ENCODE measurements at regions not wholly inside any gene's neighbourhood (a gene's known extent, or its start where the extent isn't known, plus 50 kb on each side); places are given as distances from the start of the nearest gene placed in this dataset.

GRCh38 chr5:2696156-2696807 lies 55.2 kb downstream of the IRX2 start:
- Histone ChIP-seq H3K27ac (ENCODE audit: low read length) (no peak overlapping the region), H3K9ac (ENCODE audit: low read depth, low read length) (no peak overlapping the region), H3K9me3 (ENCODE audit: insufficient read depth, low read depth, low read length) (no peaks in the 10 kb centered on the region; the same call in 1 of the 2 replicates), H3K36me3 (ENCODE audit: insufficient read depth, low read depth, low read length) (no peaks in the 10 kb centered on the region), H3K4me1 (ENCODE audit: insufficient read depth, low read length) (no peaks in the 10 kb centered on the region), H3K27me3 (ENCODE audit: insufficient read depth, low read length) (no peaks in the 10 kb centered on the region), H3K4me3 (ENCODE audit: low read length) (no peak overlapping the region)

- Histone ChIP-seq H3K4me1 (ENCODE audit: insufficient read depth, low read length) (no peaks in the 10 kb centered on the region), H3K9ac (ENCODE audit: low read depth, low read length) (no peak overlapping the region), H3K9me3 (ENCODE audit: insufficient read depth, low read depth, low read length) (no peaks in the 10 kb centered on the region; the same call in 1 of the 2 replicates), H3K27me3 (ENCODE audit: insufficient read depth, low read length) (no peaks in the 10 kb centered on the region), H3K36me3 (ENCODE audit: insufficient read depth, low read depth, low read length) (no peaks in the 10 kb centered on the region), H3K27ac (ENCODE audit: low read length) (no peak overlapping the region), H3K4me3 (ENCODE audit: low read length) (no peak overlapping the region)
Measured at GRCh38 chr5:2695200-2695891, 56.1 kb downstream of the IRX2 start.

GRCh38 chr5:2691530-2691929 lies 59.9 kb downstream of the IRX2 start:
- Histone ChIP-seq H3K36me3 (ENCODE audit: insufficient read depth, low read depth, low read length) (no peaks in the 10 kb centered on the region), H3K9me3 (ENCODE audit: insufficient read depth, low read depth, low read length) (no peaks in the 10 kb centered on the region; the same call in 1 of the 2 replicates), H3K27ac (ENCODE audit: low read length) (no peak overlapping the region)

GRCh38 chr5:2690293-2690692 lies 61.2 kb downstream of the IRX2 start:
- H3K36me3 ChIP-seq (ENCODE audit: insufficient read depth, low read depth, low read length), result no peaks in the 10 kb centered on the region
- no peaks in the 10 kb centered on the region; the same call in 1 of the 2 replicates for H3K9me3 ChIP-seq (ENCODE audit: insufficient read depth, low read depth, low read length)
- no peaks in the 10 kb centered on the region for H3K27me3 ChIP-seq (ENCODE audit: insufficient read depth, low read length)
- peaks cover 3% of the 10 kb centered on the region; the same call in 1 of the 2 replicates for H3K4me1 ChIP-seq (ENCODE audit: insufficient read depth, low read length)
- H3K4me3 ChIP-seq (ENCODE audit: low read length), result no peak overlapping the region
- H3K27ac ChIP-seq (ENCODE audit: low read length), result no peak overlapping the region
- no peak overlapping the region for H3K9ac ChIP-seq (ENCODE audit: low read depth, low read length)

More at GRCh38 chr5:2691530-2691929, 59.9 kb downstream of the IRX2 start:
- no peak overlapping the region for H3K9ac ChIP-seq (ENCODE audit: low read depth, low read length)
- no peaks in the 10 kb centered on the region for H3K27me3 ChIP-seq (ENCODE audit: insufficient read depth, low read length)
- H3K4me3 ChIP-seq (ENCODE audit: low read length), result no peak overlapping the region
- H3K4me1 ChIP-seq (ENCODE audit: insufficient read depth, low read length), result no peaks in the 10 kb centered on the region

GRCh38 chr5:2688586-2688985 lies 62.9 kb downstream of the IRX2 start:
- Histone ChIP-seq H3K36me3 (ENCODE audit: insufficient read depth, low read depth, low read length) (no peaks in the 10 kb centered on the region), H3K4me3 (ENCODE audit: low read length) (no peak overlapping the region), H3K9ac (ENCODE audit: low read depth, low read length) (no peak overlapping the region), H3K4me1 (ENCODE audit: insufficient read depth, low read length) (peaks cover 3% of the 10 kb centered on the region; the same call in 1 of the 2 replicates), H3K27me3 (ENCODE audit: insufficient read depth, low read length) (no peaks in the 10 kb centered on the region), H3K27ac (ENCODE audit: low read length) (no peak overlapping the region), H3K9me3 (ENCODE audit: insufficient read depth, low read depth, low read length) (no peaks in the 10 kb centered on the region; the same call in 1 of the 2 replicates)

GRCh38 chr5:2687746-2688145 lies 63.7 kb downstream of the IRX2 start:
- Histone ChIP-seq H3K4me3 (ENCODE audit: low read length) (no peak overlapping the region), H3K4me1 (ENCODE audit: insufficient read depth, low read length) (peaks cover 3% of the 10 kb centered on the region; the same call in 1 of the 2 replicates), H3K36me3 (ENCODE audit: insufficient read depth, low read depth, low read length) (no peaks in the 10 kb centered on the region), H3K9me3 (ENCODE audit: insufficient read depth, low read depth, low read length) (no peaks in the 10 kb centered on the region; the same call in 1 of the 2 replicates), H3K9ac (ENCODE audit: low read depth, low read length) (no peak overlapping the region), H3K27me3 (ENCODE audit: insufficient read depth, low read length) (no peaks in the 10 kb centered on the region), H3K27ac (ENCODE audit: low read length) (no peak overlapping the region)

- no peak overlapping the region for H3K27ac ChIP-seq (ENCODE audit: low read length)
- no peaks in the 10 kb centered on the region for H3K36me3 ChIP-seq (ENCODE audit: insufficient read depth, low read depth, low read length)
- H3K4me3 ChIP-seq (ENCODE audit: low read length), result no peak overlapping the region
- no peaks in the 10 kb centered on the region; the same call in 1 of the 2 replicates for H3K9me3 ChIP-seq (ENCODE audit: insufficient read depth, low read depth, low read length)
- H3K9ac ChIP-seq (ENCODE audit: low read depth, low read length), result no peak overlapping the region
- peaks cover 3% of the 10 kb centered on the region; the same call in 1 of the 2 replicates for H3K4me1 ChIP-seq (ENCODE audit: insufficient read depth, low read length)
- no peaks in the 10 kb centered on the region for H3K27me3 ChIP-seq (ENCODE audit: insufficient read depth, low read length)
Measured at GRCh38 chr5:2686321-2687124, 65.0 kb downstream of the IRX2 start.

- H3K27ac ChIP-seq (ENCODE audit: low read length), result no peak overlapping the region
- no peak overlapping the region for H3K9ac ChIP-seq (ENCODE audit: low read depth, low read length)
- peaks cover 3% of the 10 kb centered on the region; the same call in 1 of the 2 replicates for H3K4me1 ChIP-seq (ENCODE audit: insufficient read depth, low read length)
- no peaks in the 10 kb centered on the region for H3K36me3 ChIP-seq (ENCODE audit: insufficient read depth, low read depth, low read length)
- no peak overlapping the region for H3K4me3 ChIP-seq (ENCODE audit: low read length)
- H3K9me3 ChIP-seq (ENCODE audit: insufficient read depth, low read depth, low read length), result no peaks in the 10 kb centered on the region
- no peaks in the 10 kb centered on the region for H3K27me3 ChIP-seq (ENCODE audit: insufficient read depth, low read length)
Measured at GRCh38 chr5:2685651-2686272, 65.7 kb downstream of the IRX2 start.

GRCh38 chr5:2684606-2685005 lies 66.9 kb downstream of the IRX2 start:
- H3K9ac ChIP-seq (ENCODE audit: low read depth, low read length), result no peak overlapping the region
- H3K36me3 ChIP-seq (ENCODE audit: insufficient read depth, low read depth, low read length), result no peaks in the 10 kb centered on the region
- H3K4me3 ChIP-seq (ENCODE audit: low read length), result no peak overlapping the region
- H3K4me1 ChIP-seq (ENCODE audit: insufficient read depth, low read length), result peaks cover 3% of the 10 kb centered on the region; the same call in 1 of the 2 replicates
- no peak overlapping the region for H3K27ac ChIP-seq (ENCODE audit: low read length)
- H3K27me3 ChIP-seq (ENCODE audit: insufficient read depth, low read length), result no peaks in the 10 kb centered on the region
- H3K9me3 ChIP-seq (ENCODE audit: insufficient read depth, low read depth, low read length), result no peaks in the 10 kb centered on the region

GRCh38 chr5:2683720-2684119 lies 67.8 kb downstream of the IRX2 start:
- no peaks in the 10 kb centered on the region for H3K9me3 ChIP-seq (ENCODE audit: insufficient read depth, low read depth, low read length)
- H3K36me3 ChIP-seq (ENCODE audit: insufficient read depth, low read depth, low read length), result no peaks in the 10 kb centered on the region
- no peak overlapping the region for H3K27ac ChIP-seq (ENCODE audit: low read length)
- no peaks in the 10 kb centered on the region for H3K27me3 ChIP-seq (ENCODE audit: insufficient read depth, low read length)
- no peak overlapping the region for H3K4me3 ChIP-seq (ENCODE audit: low read length)
- peaks cover 3% of the 10 kb centered on the region; the same call in 1 of the 2 replicates for H3K4me1 ChIP-seq (ENCODE audit: insufficient read depth, low read length)
- H3K9ac ChIP-seq (ENCODE audit: low read depth, low read length), result no peak overlapping the region

GRCh38 chr5:2681476-2681875 lies 70.0 kb downstream of the IRX2 start:
- peaks cover 3% of the 10 kb centered on the region; the same call in 1 of the 2 replicates for H3K4me1 ChIP-seq (ENCODE audit: insufficient read depth, low read length)
- no peaks in the 10 kb centered on the region for H3K27me3 ChIP-seq (ENCODE audit: insufficient read depth, low read length)
- H3K4me3 ChIP-seq (ENCODE audit: low read length), result no peak overlapping the region
- H3K9me3 ChIP-seq (ENCODE audit: insufficient read depth, low read depth, low read length), result peaks cover 4% of the 10 kb centered on the region
- no peaks in the 10 kb centered on the region for H3K36me3 ChIP-seq (ENCODE audit: insufficient read depth, low read depth, low read length)
- no peak overlapping the region for H3K9ac ChIP-seq (ENCODE audit: low read depth, low read length)
- H3K27ac ChIP-seq (ENCODE audit: low read length), result no peak overlapping the region

All from iPS-20b (cell line).